IPS-18a (cell line): ENCODE measurements at regions not wholly inside any gene's neighbourhood (a gene's known extent, or its start where the extent isn't known, plus 50 kb on each side); places are given as distances from the start of the nearest gene placed in this dataset.

Experiments
- H3K27ac ChIP-seq: one replicate; pipeline ENCODE4 v1.5.1; 2013; ENCODE audit warnings: low read length
- H3K27me3 ChIP-seq: one replicate; pipeline ENCODE4 v1.6.1; 2013; ENCODE audit warnings: mild to moderate bottlenecking, low read length; ENCODE audit not compliant: control insufficient read depth, insufficient read depth
- H3K36me3 ChIP-seq: one replicate; pipeline ENCODE4 v1.6.1; 2013; ENCODE audit warnings: low read depth, low read length; ENCODE audit not compliant: control insufficient read depth
- H3K4me1 ChIP-seq: one replicate; pipeline ENCODE4 v1.6.1; 2013; ENCODE audit warnings: low read depth, low read length; ENCODE audit not compliant: control insufficient read depth
- H3K4me3 ChIP-seq: one replicate; pipeline ENCODE4 v1.5.1; 2013; ENCODE audit warnings: low read length
- H3K9ac ChIP-seq: one replicate; pipeline ENCODE4 v1.6.1; 2013; ENCODE audit warnings: mild to moderate bottlenecking, low read length, moderate library complexity
- H3K9me3 ChIP-seq: one replicate; pipeline ENCODE4 v1.6.1; 2013; ENCODE audit warnings: low read depth, low read length; ENCODE audit not compliant: control insufficient read depth

DNA sequence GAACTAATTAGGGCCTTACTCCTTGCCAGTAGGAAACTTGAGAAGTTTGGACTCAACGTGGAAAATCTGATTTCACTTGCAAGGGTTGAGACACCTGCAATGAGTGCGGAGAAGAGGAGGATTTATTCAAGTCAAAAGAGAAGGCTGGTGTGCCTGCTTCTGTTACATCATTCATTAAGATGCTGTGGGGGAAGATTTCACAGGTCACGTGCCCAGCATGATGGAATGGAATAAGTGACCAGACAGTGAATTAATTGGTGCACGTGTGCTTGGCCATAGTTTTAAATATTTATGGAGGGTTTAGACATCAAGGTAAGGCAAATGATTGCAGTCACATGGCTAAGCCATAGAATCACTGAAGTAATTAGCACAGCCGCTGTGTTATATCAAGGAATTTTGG, 155.0 kb downstream of the C7orf25 start:
- Histone ChIP-seq H3K27ac (no peak overlapping the region), H3K36me3 (no peaks in the 10 kb centered on the region), H3K9ac (no peak overlapping the region), H3K4me3 (no peak overlapping the region), H3K4me1 (peaks cover 11% of the 10 kb centered on the region), H3K27me3 (no peaks in the 10 kb centered on the region), H3K9me3 (no peaks in the 10 kb centered on the region)

- Histone ChIP-seq H3K4me3 (no peak overlapping the region), H3K36me3 (no peaks in the 10 kb centered on the region), H3K27me3 (no peaks in the 10 kb centered on the region), H3K4me1 (peaks cover 11% of the 10 kb centered on the region), H3K9me3 (no peaks in the 10 kb centered on the region), H3K9ac (no peak overlapping the region), H3K27ac (no peak overlapping the region)
Measured at GRCh38 chr7:42753811-42754363, 158.0 kb downstream of the C7orf25 start.

GRCh38 chr7:42753367-42753766, 158.5 kb downstream of the C7orf25 start:
- H3K27me3 ChIP-seq = no peaks in the 10 kb centered on the region

DNA sequence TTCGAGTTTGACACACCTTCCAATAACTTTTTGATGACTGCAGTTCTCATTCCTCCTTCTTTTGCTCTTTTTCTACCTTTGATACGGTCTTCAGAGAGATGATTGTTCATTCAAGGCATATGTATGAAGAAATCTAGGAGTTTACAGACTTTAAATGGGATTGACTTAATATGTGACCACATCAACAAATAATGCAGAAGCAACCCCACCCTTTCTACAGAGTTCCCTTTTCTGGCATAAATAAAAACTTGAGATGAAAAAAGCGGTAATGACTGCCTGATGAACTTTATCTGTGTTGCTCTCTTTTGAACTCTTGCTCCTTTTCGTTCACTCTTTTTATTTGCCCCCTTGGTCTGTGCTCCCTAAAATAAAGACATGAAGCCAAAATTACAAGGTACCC, 161.7 kb downstream of the C7orf25 start:
- Histone ChIP-seq H3K4me3 (no peak overlapping the region), H3K27me3 (no peaks in the 10 kb centered on the region), H3K36me3 (no peaks in the 10 kb centered on the region), H3K27ac (no peak overlapping the region), H3K9ac (no peak overlapping the region), H3K9me3 (no peaks in the 10 kb centered on the region), H3K4me1 (peaks cover 11% of the 10 kb centered on the region)

More at GRCh38 chr7:42753367-42753766, 158.5 kb downstream of the C7orf25 start:
- no peak overlapping the region for H3K27ac ChIP-seq
- H3K9me3 ChIP-seq = no peaks in the 10 kb centered on the region
- no peaks in the 10 kb centered on the region for H3K36me3 ChIP-seq
- H3K4me1 ChIP-seq = peaks cover 11% of the 10 kb centered on the region
- H3K4me3 ChIP-seq = no peak overlapping the region
- H3K9ac ChIP-seq = no peak overlapping the region

DNA sequence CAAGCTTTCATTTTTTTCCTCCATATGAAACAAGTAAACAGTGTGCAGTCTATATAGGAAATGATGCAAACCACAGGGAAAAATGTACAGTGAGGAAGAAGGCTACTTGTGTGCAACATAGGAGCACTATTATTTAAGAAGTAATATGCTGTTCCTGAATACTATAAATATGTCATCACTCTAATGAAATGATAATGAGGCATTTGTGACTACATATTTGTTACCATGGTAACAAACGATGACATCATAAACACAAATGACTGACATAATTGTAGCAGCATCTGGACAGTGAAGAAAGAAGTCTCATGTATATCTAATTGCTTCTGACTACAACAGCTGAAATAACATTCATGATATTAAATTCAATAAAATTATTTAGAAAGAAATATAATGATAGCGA, 164.8 kb downstream of the C7orf25 start:
- no peaks in the 10 kb centered on the region for H3K4me1 ChIP-seq
- H3K36me3 ChIP-seq = no peaks in the 10 kb centered on the region
- no peaks in the 10 kb centered on the region for H3K9me3 ChIP-seq
- H3K27me3 ChIP-seq = no peaks in the 10 kb centered on the region
- H3K27ac ChIP-seq = no peak overlapping the region
- H3K4me3 ChIP-seq = no peak overlapping the region
- no peak overlapping the region for H3K9ac ChIP-seq

GRCh38 chr7:42746214-42746613, 165.7 kb downstream of the C7orf25 start:
- H3K27ac ChIP-seq = no peak overlapping the region

GRCh38 chr7:42745357-42746059, 166.4 kb downstream of the C7orf25 start:
- H3K36me3 ChIP-seq = no peaks in the 10 kb centered on the region
- H3K9me3 ChIP-seq = no peaks in the 10 kb centered on the region
- H3K4me3 ChIP-seq = no peak overlapping the region
- H3K27ac ChIP-seq = no peak overlapping the region
- no peaks in the 10 kb centered on the region for H3K27me3 ChIP-seq
- H3K4me1 ChIP-seq = no peaks in the 10 kb centered on the region
- no peak overlapping the region for H3K9ac ChIP-seq

More at GRCh38 chr7:42746214-42746613, 165.7 kb downstream of the C7orf25 start:
- Histone ChIP-seq H3K36me3 (no peaks in the 10 kb centered on the region), H3K4me1 (no peaks in the 10 kb centered on the region), H3K9me3 (no peaks in the 10 kb centered on the region), H3K4me3 (no peak overlapping the region), H3K27me3 (no peaks in the 10 kb centered on the region), H3K9ac (no peak overlapping the region)

- H3K36me3 ChIP-seq = no peaks in the 10 kb centered on the region
- H3K4me1 ChIP-seq = no peaks in the 10 kb centered on the region
- H3K27me3 ChIP-seq = no peaks in the 10 kb centered on the region
- H3K27ac ChIP-seq = no peak overlapping the region
- H3K9me3 ChIP-seq = no peaks in the 10 kb centered on the region
- no peak overlapping the region for H3K4me3 ChIP-seq
- no peak overlapping the region for H3K9ac ChIP-seq
Measured at GRCh38 chr7:42744746-42745145, 167.1 kb downstream of the C7orf25 start.

GRCh38 chr7:42743077-42743858, 168.6 kb downstream of the C7orf25 start:
- Histone ChIP-seq H3K9me3 (no peaks in the 10 kb centered on the region), H3K4me3 (no peak overlapping the region), H3K4me1 (no peaks in the 10 kb centered on the region), H3K36me3 (no peaks in the 10 kb centered on the region), H3K27ac (no peak overlapping the region), H3K9ac (no peak overlapping the region), H3K27me3 (no peaks in the 10 kb centered on the region)

DNA sequence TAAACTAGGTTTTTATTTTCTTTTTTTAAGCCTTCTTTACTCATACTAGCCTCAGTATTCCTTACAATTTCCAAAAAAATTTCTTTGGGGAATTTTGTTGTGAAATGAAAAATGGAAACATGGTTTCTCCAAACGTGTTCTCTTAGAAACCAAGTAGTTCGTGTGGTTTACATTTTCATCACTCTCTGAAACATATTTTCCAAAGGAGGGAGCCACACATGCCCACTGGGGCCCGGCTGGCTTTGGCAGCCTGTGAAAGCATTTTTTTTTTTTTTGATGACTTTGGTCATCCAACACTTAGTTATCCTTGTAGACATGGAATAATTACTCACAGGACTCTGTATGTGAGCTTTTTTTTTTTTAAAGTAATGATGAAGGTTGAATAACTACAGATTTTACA, 169.6 kb downstream of the C7orf25 start:
- H3K9me3 ChIP-seq = no peaks in the 10 kb centered on the region
- H3K36me3 ChIP-seq = no peaks in the 10 kb centered on the region
- H3K4me1 ChIP-seq = no peaks in the 10 kb centered on the region
- no peak overlapping the region for H3K4me3 ChIP-seq
- no peaks in the 10 kb centered on the region for H3K27me3 ChIP-seq
- H3K9ac ChIP-seq = no peak overlapping the region
- H3K27ac ChIP-seq = no peak overlapping the region

DNA sequence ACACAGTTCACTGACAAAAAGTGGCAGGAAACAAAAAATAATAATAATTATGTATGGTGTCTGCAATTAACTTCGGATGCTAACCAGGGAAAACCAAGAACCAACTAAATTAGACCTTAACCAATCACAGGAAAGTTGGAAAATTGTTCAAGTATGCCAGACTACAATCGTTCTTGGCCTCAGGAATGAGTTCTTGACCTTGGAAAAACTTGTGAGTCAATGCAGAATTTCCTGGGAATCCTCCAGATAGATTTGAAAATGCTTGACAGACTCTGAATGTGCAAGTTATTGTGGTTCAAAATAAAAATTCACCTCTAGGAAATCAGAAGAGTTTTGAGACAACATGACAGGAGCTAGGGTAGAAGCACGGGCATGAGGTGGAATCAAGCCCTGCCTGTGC, 171.5 kb downstream of the C7orf25 start:
- Histone ChIP-seq H3K4me3 (no peak overlapping the region), H3K27me3 (no peaks in the 10 kb centered on the region), H3K36me3 (no peaks in the 10 kb centered on the region), H3K9me3 (no peaks in the 10 kb centered on the region), H3K27ac (no peak overlapping the region), H3K4me1 (no peaks in the 10 kb centered on the region), H3K9ac (no peak overlapping the region)
